ENCODE measurements at regions not wholly inside any gene's neighbourhood (a gene's known extent, or its start where the extent isn't known, plus 50 kb on each side); places are given as distances from the start of the nearest gene placed in this dataset.

DNA sequence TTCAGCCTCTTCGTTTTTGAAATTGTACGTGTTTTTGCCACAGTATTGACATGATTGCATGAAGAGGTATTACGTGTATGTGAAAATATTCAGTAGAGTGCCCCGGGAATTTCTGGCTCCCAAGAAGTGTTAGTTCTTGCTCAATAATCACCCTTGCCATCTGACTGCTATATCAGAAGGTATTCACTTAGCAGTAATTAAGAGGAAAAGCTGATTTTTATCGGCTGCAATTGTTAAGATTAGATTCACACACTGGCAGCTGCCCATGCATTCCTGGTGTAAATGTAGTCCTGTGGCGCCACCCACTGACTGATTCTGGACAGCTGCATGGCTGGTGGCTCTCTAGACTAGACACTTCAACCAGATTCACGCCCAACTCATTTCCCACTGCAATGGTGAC lies 440.1 kb upstream of the ADAMTS16 start:
- TF ChIP-seq, protein P1, sequence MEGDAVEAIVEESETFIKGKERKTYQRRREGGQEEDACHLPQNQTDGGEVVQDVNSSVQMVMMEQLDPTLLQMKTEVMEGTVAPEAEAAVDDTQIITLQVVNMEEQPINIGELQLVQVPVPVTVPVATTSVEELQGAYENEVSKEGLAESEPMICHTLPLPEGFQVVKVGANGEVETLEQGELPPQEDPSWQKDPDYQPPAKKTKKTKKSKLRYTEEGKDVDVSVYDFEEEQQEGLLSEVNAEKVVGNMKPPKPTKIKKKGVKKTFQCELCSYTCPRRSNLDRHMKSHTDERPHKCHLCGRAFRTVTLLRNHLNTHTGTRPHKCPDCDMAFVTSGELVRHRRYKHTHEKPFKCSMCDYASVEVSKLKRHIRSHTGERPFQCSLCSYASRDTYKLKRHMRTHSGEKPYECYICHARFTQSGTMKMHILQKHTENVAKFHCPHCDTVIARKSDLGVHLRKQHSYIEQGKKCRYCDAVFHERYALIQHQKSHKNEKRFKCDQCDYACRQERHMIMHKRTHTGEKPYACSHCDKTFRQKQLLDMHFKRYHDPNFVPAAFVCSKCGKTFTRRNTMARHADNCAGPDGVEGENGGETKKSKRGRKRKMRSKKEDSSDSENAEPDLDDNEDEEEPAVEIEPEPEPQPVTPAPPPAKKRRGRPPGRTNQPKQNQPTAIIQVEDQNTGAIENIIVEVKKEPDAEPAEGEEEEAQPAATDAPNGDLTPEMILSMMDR (IDR thresholded peaks at IDR 0.05; ENCODE audit: insufficient read depth, low read depth, low read length) = peak; percentile 64
- no peak for TF ChIP-seq EZH2 (IDR thresholded peaks at IDR 0.05; ENCODE audit: insufficient read depth, low read length)
